Activated naive CD8-positive, alpha-beta T cell treated with anti-CD3 and anti-CD28 coated beads, Interleukin-2, amount 10 ng/mL, durations not matched to agents 7 days and 5 days (primary cell): ENCODE measurements at regions not wholly inside any gene's neighbourhood (a gene's known extent, or its start where the extent isn't known, plus 50 kb on each side); places are given as distances from the start of the nearest gene placed in this dataset.

Experiments
- ATAC-seq: fragments of 150-1000 bp; cut with Tn5 transposase; one replicate; pipeline ENCODE4 v1.10.0; 2021; ENCODE audit warnings: low read depth, moderate library complexity
- POLR2A ChIA-PET: fragments of 350-600 bp; sonication (Branson Sonifier 250); formaldehyde crosslinking; loops from one replicate; lab custom pipeline; 2021; ENCODE audit warnings: antibody characterized with exemption; lab: Charles Lee
- DNase-seq: peaks from one replicate; pipeline ENCODE4 v3.0.0; 2021
- H3K27ac Mint-ChIP-seq: one replicate; pipeline ENCODE4 v1.8.0; 2022; ENCODE audit warnings: mild to moderate bottlenecking, mixed read lengths
- H3K27me3 Mint-ChIP-seq: one replicate; pipeline ENCODE4 v1.8.0; 2022; ENCODE audit warnings: mild to moderate bottlenecking, moderate library complexity, mixed read lengths
- H3K36me3 Mint-ChIP-seq: one replicate; pipeline ENCODE4 v1.8.0; 2021; ENCODE audit warnings: mild to moderate bottlenecking, mixed read lengths
- H3K4me1 Mint-ChIP-seq: one replicate; pipeline ENCODE4 v1.8.0; 2021; ENCODE audit warnings: mixed read lengths
- H3K4me3 Mint-ChIP-seq: one replicate; pipeline ENCODE4 v1.8.0; 2022; ENCODE audit warnings: mild to moderate bottlenecking, moderate library complexity, mixed read lengths
- H3K9me3 Mint-ChIP-seq: one replicate; pipeline ENCODE4 v1.8.0; 2021; ENCODE audit warnings: mixed read lengths

DNA sequence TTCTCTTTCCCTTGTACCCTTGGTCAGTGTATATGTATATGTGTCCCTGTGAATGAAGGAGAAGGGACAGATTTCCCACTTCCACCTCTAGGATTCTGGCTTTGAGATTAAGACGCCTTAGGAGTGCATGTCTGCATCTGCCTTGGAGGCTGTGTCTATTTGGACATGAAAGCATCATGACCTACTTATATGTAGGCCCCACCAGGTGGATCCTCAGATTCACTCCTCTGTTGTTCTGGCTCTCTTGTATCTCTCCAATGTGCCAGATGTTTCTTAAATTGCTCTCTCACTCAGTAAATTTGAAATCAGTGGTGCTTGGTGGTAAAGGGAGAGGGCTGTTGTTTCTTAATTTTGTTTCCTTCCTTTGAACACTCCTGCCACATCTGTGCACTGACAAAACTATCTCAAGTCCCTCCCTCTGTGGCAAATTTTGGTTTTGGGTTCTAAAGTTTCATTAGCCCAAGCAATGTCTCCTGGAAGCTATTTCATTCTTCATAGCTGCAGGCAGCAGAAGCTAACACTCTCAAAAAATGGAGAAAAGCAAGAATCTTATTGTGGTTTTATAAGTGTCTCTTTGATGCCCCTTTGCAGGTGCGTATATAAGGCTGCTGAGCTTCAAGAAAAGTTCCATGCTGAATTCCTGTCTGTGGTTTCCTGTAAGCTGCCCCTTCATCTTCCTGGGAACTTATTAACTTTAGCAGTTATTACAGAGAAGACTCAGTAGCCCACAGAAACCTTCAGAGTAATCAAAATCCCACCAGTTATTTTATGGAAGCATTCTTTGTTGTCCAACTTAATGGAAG lies 179.7 kb upstream of the SETBP1 start:
- ATAC-seq (no peak), DNase-seq (no peak)
- Mint-ChIP-seq H3K9me3 (peaks cover 6% of the 10 kb centered on the region), H3K36me3 (peaks cover 7% of the 10 kb centered on the region), H3K4me1 (peaks cover 13% of the 10 kb centered on the region), H3K4me3 (no peak overlapping the region), H3K27ac (peak overlapping the region; percentile 31), H3K27me3 (no peaks in the 10 kb centered on the region)
- POLR2A ChIA-PET: no interaction called here

DNA sequence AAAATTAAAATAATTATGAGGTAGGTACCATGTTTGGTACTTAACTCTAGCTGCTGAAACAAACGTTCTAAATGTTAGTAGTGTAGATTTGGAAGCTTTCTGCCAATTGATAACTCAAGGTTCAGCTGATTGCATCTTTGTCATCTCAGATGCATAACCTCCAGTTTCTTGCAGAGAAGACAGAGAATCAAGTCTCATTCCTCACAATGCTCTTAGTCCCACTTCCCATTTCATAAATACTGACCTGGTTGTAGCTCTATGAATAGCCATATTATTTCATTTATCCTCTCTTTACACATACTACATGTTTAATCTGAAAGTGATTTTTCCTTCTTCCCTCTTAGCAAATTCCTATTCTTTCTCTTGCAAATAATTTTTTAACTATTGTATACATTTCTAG lies 178.5 kb upstream of the SETBP1 start:
- no peak overlapping the region for H3K4me3 Mint-ChIP-seq
- no peak for ATAC-seq
- H3K36me3 Mint-ChIP-seq: peaks cover 7% of the 10 kb centered on the region

DNA sequence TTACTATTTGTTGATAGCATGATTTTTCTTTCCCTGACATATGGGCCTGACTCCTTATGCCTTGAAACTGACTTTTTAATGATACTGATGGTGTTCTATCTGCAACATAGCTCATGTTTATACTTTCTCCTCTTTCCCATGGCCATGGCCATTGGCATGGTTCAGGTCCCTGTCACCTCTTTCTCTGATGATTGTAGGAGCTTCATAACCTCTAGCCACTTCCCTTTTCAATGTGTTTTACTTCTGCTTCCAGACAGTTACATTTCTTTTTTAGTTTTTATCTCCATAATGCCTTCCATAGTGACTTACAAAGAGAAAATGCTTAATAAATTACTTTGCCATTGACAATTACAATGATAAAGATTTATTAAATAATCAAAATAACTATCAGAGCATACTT lies 177.9 kb upstream of the SETBP1 start:
- POLR2A ChIA-PET: no interaction called here
- no peak for DNase-seq
- ATAC-seq: no peak
- peaks cover 6% of the 10 kb centered on the region for H3K9me3 Mint-ChIP-seq
- no peaks in the 10 kb centered on the region for H3K27me3 Mint-ChIP-seq
- H3K4me1 Mint-ChIP-seq: peaks cover 13% of the 10 kb centered on the region
- peaks cover 7% of the 10 kb centered on the region for H3K36me3 Mint-ChIP-seq
- no peak overlapping the region for H3K27ac Mint-ChIP-seq
- no peak overlapping the region for H3K4me3 Mint-ChIP-seq

More for the DNA sequence above, 178.5 kb upstream of the SETBP1 start:
- POLR2A ChIA-PET: no interaction called here
- Mint-ChIP-seq H3K27ac (no peak overlapping the region), H3K27me3 (no peaks in the 10 kb centered on the region), H3K9me3 (peaks cover 6% of the 10 kb centered on the region), H3K4me1 (peaks cover 13% of the 10 kb centered on the region)
- no peak for DNase-seq

DNA sequence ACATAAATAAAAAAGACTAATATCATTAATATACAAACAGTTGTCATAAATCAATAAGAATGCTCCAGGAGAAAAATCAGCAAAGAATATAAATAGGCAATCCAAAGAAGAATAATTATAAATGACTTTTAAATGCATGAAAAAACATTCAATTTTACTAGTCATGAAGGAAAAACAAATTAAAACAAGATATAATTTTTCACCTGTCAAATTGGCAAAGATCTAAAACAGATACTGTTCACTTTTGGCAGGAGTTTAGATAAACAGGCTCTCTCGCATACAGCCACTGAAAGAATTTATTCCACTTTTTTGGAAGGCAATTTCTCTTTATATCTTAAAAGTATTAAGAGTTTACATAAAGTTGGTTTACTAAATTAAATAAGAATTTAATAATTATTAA lies 176.8 kb upstream of the SETBP1 start:
- POLR2A ChIA-PET: no interaction called here
- ATAC-seq: no peak
- Mint-ChIP-seq H3K4me3 (no peak overlapping the region), H3K9me3 (peaks cover 5% of the 10 kb centered on the region), H3K27ac (no peak overlapping the region), H3K36me3 (peaks cover 6% of the 10 kb centered on the region), H3K27me3 (no peaks in the 10 kb centered on the region), H3K4me1 (peaks cover 13% of the 10 kb centered on the region)
- no peak for DNase-seq

DNA sequence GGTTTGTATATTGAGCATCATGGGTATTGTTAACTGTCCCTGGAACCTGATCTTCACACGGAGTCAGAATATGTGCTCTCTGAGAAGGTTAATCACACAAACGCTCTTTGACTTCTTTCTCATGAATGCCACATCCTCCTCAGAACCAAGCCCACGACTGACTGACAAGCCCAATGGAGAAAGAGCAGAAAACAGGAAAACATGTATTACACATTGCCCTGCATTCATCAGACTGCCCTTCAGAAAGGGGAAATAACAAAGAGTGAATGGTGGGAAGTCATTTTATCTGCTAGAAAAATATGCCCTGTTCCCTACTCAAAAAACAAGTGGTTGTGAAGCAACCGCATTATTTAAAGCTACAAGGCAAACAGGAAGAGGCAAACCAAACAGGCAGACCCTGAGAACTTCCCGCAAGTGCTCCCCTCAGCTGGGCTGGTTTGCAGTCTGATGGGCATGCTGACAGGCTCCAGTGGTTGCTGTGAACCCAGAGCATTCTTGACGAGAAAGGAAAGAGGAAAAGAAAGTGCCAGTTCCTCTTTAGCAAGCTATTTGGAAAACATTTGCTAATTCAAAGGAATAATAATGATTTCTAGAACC lies 172.9 kb upstream of the SETBP1 start:
- Mint-ChIP-seq H3K9me3 (peaks cover 2% of the 10 kb centered on the region), H3K27me3 (no peaks in the 10 kb centered on the region), H3K27ac (no peak overlapping the region), H3K36me3 (peaks cover 4% of the 10 kb centered on the region), H3K4me3 (no peak overlapping the region), H3K4me1 (peaks cover 1% of the 10 kb centered on the region)
- POLR2A ChIA-PET: no interaction called here
- DNase-seq (peak; percentile 38), ATAC-seq (peak; percentile 86)

DNA sequence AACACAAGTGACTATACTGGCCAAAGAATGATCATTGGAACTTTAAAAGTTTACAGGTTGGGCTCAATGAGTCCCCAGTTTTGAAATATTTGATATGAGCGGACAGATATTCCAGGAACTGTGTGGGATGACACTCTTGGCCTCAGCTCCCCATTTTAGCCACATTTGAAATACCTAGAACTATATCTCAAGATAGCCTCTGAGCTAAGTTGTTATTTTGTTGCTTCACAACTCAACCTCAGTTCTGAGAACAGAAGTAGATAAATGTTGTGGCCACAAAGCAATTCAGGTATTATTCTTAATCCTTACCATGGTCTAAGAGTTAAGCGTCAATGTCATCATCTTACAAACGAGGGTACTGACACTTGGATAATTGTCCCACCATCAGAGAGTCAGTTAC lies 172.2 kb upstream of the SETBP1 start:
- Mint-ChIP-seq H3K9me3 (peaks cover 2% of the 10 kb centered on the region), H3K36me3 (peaks cover 4% of the 10 kb centered on the region), H3K4me1 (no peaks in the 10 kb centered on the region), H3K27me3 (no peaks in the 10 kb centered on the region), H3K27ac (no peak overlapping the region), H3K4me3 (no peak overlapping the region)
- peak; percentile 37 for ATAC-seq
- POLR2A ChIA-PET: no interaction called here
- DNase-seq: no peak

DNA sequence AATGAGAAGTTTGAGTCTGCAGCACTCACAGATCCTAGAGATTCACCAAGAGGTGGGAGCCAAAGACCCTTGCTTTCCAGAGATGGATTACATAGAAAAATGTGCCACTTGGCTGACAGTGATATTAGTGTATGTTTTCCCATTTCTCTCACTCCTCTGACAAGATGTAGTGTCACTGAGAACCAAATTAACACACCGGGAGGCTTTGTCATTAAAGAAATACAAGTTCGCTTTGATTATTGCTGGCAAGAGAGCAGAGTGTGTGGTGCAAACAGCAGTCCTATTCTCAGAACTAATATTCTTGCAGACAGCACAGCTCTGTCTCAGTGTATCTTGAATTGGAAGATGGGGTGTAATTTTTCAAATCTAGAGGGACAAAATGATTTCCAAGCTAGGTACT lies 171.6 kb upstream of the SETBP1 start:
- DNase-seq: no peak
- no peak overlapping the region for H3K4me3 Mint-ChIP-seq
- H3K27me3 Mint-ChIP-seq: no peaks in the 10 kb centered on the region
- POLR2A ChIA-PET: no interaction called here
- H3K9me3 Mint-ChIP-seq: peaks cover 2% of the 10 kb centered on the region
- H3K4me1 Mint-ChIP-seq: no peaks in the 10 kb centered on the region
- peaks cover 4% of the 10 kb centered on the region for H3K36me3 Mint-ChIP-seq
- ATAC-seq: no peak
- H3K27ac Mint-ChIP-seq: no peak overlapping the region

DNA sequence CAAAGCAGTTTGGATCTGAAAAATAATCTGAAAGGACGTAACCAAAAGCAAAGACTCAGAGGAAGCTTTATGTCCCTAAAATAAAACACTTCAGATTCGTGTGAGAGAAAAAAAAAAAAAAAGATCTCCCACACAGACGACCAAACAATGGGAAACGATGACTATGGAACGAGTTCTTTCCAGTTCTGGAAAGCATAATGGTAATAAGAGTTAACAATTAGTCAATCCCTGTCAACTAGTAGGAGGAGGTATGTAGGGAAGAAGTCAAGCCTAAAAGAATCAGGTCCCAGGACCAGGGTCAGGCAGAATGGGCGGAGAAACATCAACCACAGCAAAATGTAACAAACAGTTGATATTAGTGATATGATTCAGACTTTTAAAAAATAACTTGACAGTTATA lies 170.3 kb upstream of the SETBP1 start:
- peaks cover 4% of the 10 kb centered on the region for H3K36me3 Mint-ChIP-seq
- POLR2A ChIA-PET: no interaction called here
- no peak overlapping the region for H3K27ac Mint-ChIP-seq
- H3K4me3 Mint-ChIP-seq: no peak overlapping the region
- ATAC-seq: no peak
- H3K9me3 Mint-ChIP-seq: peaks cover 2% of the 10 kb centered on the region
- H3K27me3 Mint-ChIP-seq: no peaks in the 10 kb centered on the region
- DNase-seq: no peak
- peaks cover 6% of the 10 kb centered on the region for H3K4me1 Mint-ChIP-seq

DNA sequence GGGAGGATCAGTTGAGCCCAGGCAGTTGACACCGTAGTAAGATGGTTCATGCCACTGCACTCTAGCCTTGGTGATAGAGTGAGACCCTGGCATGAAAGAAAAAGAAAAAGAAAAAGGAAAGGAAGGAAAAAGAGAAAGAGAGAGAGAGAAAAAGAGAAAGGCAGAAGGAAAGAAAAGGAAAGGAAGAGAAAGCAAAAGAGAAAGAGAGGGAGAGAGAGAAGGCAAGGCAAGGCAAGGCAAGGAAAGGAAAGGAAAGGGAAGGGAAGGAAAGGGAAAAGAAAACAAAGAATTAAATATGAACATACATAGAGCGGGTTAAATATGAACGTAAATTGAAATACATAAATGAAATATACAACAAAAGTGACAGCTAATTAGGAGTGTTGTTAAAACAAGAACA lies 167.5 kb upstream of the SETBP1 start:
- POLR2A ChIA-PET: no interaction called here
- DNase-seq (no peak), ATAC-seq (no peak)
- no peaks in the 10 kb centered on the region for H3K27me3 Mint-ChIP-seq
- no peak overlapping the region for H3K4me3 Mint-ChIP-seq
- no peaks in the 10 kb centered on the region for H3K9me3 Mint-ChIP-seq
- no peak overlapping the region for H3K27ac Mint-ChIP-seq
- H3K36me3 Mint-ChIP-seq: peaks cover 2% of the 10 kb centered on the region
- H3K4me1 Mint-ChIP-seq: peaks cover 6% of the 10 kb centered on the region

DNA sequence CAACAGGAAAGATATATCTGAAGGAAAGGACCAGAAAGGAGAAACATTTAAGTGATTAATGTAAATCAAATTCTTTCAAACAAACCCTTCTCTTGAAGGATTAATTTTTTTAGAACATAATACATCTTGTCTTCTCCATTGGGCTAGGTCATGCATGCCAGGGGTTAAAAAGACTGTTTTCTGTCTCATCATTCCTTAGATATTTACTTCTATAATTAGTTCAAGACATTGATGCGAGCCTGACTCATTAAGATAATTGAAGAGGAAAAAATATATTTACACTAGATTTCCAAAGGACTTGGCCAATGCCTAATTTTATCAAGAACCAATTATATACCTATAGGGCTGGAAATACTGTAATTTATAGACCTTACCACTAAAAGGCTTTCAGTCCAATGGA lies 166.6 kb upstream of the SETBP1 start:
- ATAC-seq (no peak), DNase-seq (no peak)
- Mint-ChIP-seq H3K9me3 (peaks cover 2% of the 10 kb centered on the region), H3K27ac (no peak overlapping the region), H3K36me3 (peaks cover 2% of the 10 kb centered on the region), H3K27me3 (no peaks in the 10 kb centered on the region), H3K4me1 (peaks cover 6% of the 10 kb centered on the region), H3K4me3 (no peak overlapping the region)
- POLR2A ChIA-PET: no interaction called here

DNA sequence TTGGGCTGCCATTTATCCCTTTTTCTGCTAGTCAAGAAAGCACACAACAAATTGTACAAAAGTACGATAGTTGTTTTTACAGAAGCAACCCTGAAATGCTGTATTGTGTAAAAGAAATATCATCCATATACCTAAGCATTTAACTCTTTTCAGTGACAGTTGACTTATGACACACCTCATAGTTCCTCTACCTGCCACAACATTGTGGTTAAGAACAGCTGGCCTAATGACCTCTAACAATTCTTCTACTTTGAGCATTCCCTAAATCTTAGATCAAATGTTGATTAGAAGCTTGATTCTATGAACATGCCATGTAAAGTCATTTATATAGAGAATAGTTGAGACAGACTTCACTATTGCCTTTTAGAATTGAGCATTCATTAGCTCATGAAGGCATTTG lies 165.9 kb upstream of the SETBP1 start:
- POLR2A ChIA-PET: no interaction called here
- Mint-ChIP-seq H3K36me3 (peaks cover 2% of the 10 kb centered on the region), H3K9me3 (peaks cover 2% of the 10 kb centered on the region), H3K4me1 (peaks cover 6% of the 10 kb centered on the region), H3K27ac (no peak overlapping the region), H3K27me3 (no peaks in the 10 kb centered on the region), H3K4me3 (no peak overlapping the region)
- ATAC-seq: no peak
- no peak for DNase-seq

DNA sequence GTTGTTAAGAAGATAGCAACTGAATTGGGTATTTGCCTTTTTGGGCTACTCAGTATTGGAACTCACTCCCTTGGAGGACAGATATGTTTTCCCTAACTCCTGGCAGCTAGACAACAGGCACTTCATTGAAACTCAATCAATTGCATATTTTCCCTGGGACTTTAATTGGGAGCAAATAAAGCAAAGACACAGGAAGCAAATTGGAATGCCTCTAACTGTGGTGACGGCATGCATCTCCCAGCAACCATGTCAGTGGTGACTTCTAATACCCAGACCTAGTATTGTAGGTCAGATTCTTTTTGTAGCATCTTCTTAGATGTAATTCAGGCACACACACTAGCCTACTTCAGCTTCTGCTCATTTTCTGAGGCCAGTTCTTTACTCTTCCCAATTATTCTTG lies 164.2 kb upstream of the SETBP1 start:
- ATAC-seq: no peak
- no peaks in the 10 kb centered on the region for H3K27me3 Mint-ChIP-seq
- H3K4me3 Mint-ChIP-seq: no peak overlapping the region
- POLR2A ChIA-PET: no interaction called here
- peaks cover 6% of the 10 kb centered on the region for H3K4me1 Mint-ChIP-seq
- no peak for DNase-seq
- no peaks in the 10 kb centered on the region for H3K36me3 Mint-ChIP-seq
- H3K9me3 Mint-ChIP-seq: peaks cover 2% of the 10 kb centered on the region
- H3K27ac Mint-ChIP-seq: no peak overlapping the region

DNA sequence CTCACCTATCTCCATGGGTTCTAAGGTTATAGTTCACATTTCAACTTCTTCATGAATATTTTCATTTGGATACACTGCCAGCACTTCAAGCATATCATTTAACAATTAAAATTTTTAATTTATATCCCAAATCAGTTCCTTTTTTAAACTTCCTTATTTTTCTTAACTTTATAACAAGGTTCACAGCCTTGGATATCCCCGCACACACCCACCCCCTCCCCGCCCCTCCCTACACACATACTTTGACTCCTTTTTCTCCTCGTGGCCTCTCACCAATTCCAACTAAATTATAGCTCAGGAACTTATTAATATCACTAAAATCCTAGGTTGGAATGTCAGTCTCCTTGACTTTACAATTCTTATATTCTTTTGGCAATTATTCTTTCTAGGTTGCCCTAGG lies 163.6 kb upstream of the SETBP1 start:
- ATAC-seq (no peak), DNase-seq (no peak)
- Mint-ChIP-seq H3K9me3 (peaks cover 2% of the 10 kb centered on the region), H3K36me3 (no peaks in the 10 kb centered on the region), H3K27ac (no peak overlapping the region), H3K27me3 (no peaks in the 10 kb centered on the region), H3K4me1 (peaks cover 7% of the 10 kb centered on the region), H3K4me3 (no peak overlapping the region)
- POLR2A ChIA-PET: no interaction called here

DNA sequence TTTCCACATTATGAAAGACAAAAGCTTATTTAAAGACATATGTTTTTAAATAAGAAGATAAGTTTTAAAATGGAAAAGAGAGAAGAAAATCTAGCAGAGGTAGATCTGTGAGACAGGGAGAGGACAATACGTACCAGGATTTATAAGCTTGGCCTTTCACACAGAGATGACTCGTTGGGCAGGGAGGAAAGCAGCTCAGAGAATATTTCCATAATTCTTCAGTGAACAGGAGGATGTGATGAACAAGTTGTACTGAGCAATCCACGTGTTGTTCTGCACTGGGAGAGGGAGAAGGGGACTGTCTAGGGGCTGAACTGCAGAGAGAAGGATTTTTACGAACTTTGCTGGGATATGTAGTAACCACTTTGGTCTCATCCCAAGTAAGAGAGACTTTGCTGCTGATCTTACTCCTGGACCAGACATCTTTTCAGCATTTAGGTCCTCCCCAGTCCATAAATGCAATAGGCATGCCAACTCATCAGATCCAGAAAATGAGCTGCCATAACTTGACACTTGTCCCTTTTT lies 162.5 kb upstream of the SETBP1 start:
- POLR2A ChIA-PET: no interaction called here
- Mint-ChIP-seq H3K4me1 (peaks cover 7% of the 10 kb centered on the region), H3K27ac (no peak overlapping the region), H3K4me3 (no peak overlapping the region), H3K9me3 (peaks cover 4% of the 10 kb centered on the region), H3K27me3 (no peaks in the 10 kb centered on the region), H3K36me3 (no peaks in the 10 kb centered on the region)
- no peak for ATAC-seq
- no peak for DNase-seq
